Epithelial cell of esophagus (primary cell): ENCODE measurements at regions not wholly inside any gene's neighbourhood (a gene's known extent, or its start where the extent isn't known, plus 50 kb on each side); places are given as distances from the start of the nearest gene placed in this dataset.

Experiments used
- DNase-seq: peaks from one replicate; pipeline ENCODE4 v3.0.0; 2010; ENCODE audit warnings: low read depth
- H3K4me3 ChIP-seq: 2 replicates; pipeline ENCODE4 v1.5.1; 2011; ENCODE audit warnings: mild to moderate bottlenecking, low read length, control low read depth
- CTCF ChIP-seq: IDR thresholded peaks from 2 replicates; pipeline ENCODE4 v1.5.1; 2011; ENCODE audit warnings: low read depth, mild to moderate bottlenecking, low read length, control low read depth, inconsistent platforms; ENCODE audit not compliant: insufficient read depth; ENCODE audit errors: missing control alignments

- no peak for TF ChIP-seq CTCF
Observed at GRCh38 chr6:154885214-154885613, 109.9 kb upstream of the TIAM2 start.

DNA sequence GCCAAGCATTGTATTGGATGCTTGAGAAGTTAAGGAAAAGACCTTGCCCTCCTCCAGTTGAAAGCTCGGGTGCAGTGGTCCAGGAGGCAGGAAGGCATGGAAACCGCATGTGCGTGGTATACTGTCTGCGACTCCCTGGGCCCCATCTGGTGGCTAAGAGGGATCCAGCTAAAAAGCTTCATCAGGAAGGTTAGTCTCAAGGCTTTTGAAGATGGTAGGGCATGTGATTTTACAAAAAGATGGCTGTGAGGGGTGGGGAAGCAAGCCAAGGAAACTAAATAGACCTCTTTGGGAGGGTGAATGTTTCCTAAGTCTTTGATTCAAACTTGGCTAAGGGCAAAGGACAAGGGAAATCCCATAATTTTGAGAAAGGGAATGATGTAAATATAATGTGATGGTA lies 109.1 kb upstream of the TIAM2 start:
- TF ChIP-seq CTCF: no peak
- DNase-seq: no peak
- no peak overlapping the region for H3K4me3 ChIP-seq

More at GRCh38 chr6:154885214-154885613, 109.9 kb upstream of the TIAM2 start:
- no peak for DNase-seq
- no peak overlapping the region for H3K4me3 ChIP-seq

GRCh38 chr6:154886471-154886870 lies 108.6 kb upstream of the TIAM2 start:
- H3K4me3 ChIP-seq: no peak overlapping the region
- DNase-seq: no peak
- no peak for TF ChIP-seq CTCF

DNA sequence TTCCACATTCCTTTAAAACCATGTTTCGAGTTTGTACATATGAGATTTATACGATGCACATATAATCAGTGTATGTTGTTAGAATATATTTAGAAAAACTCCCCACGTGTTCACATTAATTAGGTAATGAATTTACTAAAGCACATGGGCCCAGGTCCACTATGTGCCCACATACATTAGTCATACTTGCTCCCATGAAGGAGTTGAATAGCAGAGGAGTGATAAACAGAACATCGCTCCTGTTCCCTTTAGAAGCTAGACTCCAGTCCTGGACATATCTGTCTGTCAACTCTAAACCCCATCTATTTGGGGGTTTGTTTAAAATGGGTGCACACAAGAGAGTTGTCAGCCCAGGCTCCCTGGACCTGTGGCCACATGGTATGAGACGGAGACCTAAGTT lies 108.1 kb upstream of the TIAM2 start:
- H3K4me3 ChIP-seq: no peak overlapping the region
- DNase-seq: peak; percentile 63
- TF ChIP-seq CTCF: no peak

DNA sequence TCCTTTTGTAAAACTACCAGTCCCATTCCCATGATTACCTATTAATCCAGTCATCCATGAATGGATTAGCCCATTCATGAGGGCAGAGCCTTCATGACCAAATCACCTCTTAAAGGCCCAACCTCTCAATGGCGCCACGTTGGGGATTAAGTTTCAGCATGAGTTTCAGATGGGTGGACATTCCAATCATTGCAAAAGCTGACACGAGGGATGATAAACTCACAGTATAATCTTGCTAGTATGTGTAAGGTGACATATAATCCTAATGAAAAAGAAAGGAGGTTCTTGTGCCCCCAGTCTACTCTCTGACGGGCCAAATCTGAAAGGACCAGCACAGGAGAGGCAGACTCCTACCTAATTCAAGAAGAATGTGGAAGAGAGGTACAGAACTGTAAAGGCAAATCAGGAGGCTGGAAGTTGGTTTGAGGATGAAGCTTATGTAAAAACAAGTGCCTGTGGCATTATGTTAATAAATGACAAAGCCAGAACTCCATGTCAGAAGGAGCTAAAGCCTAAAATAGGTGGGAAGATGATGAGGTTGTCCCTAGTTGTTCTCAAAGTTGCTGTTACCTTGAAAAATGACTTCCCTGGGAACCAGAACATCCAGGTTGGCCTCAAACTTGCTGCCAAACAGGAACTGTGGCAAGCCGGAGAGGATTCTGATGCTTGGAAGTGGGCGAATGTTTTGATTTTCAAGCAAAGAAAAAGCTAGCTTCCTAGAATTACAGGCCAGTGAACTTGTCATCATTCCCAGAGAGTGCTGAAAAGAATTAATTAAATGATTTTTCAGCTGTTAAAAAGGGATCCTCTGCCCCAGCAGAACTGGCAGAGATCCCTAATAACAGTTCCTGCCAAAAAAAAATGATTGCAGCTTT lies 106.5 kb upstream of the TIAM2 start:
- no peak for TF ChIP-seq CTCF
- H3K4me3 ChIP-seq: no peak overlapping the region
- no peak for DNase-seq

- no peak overlapping the region for H3K4me3 ChIP-seq
- TF ChIP-seq CTCF: no peak
- DNase-seq: no peak
Observed at GRCh38 chr6:154890874-154891273, 104.2 kb upstream of the TIAM2 start.

DNA sequence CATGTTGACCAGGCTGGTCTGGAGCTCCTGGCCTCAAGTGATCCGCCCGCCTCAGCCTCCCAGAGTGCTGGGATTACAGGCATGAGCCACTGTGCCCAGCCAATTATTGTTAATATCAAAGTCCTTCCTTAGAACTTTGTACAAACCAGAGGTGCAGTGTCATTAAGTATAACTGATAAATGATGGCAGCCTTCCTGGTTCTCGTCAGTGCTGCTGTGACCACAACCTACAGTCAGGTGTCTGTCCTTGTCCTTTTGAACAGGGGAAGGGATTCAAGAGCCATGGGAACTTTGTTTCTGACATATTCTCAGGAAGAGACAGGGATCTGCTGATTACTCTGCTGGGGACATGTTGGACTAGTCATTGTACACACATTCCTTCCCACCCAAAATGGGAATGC lies 103.2 kb upstream of the TIAM2 start:
- TF ChIP-seq CTCF: no peak
- no peak for DNase-seq
- H3K4me3 ChIP-seq: no peak overlapping the region
